Caco-2 (cell line): ENCODE measurements at regions not wholly inside any gene's neighbourhood (a gene's known extent, or its start where the extent isn't known, plus 50 kb on each side); places are given as distances from the start of the nearest gene placed in this dataset.

Experiments
- BruUV-seq: library from RNA; stranded (reverse); fragments of 400-500 nt; replicated peaks from 2 replicates; lab custom pipeline; 2021; lab: Mats Ljungman, UMichigan
- CTCF ChIA-PET: fragments of 300-600 bp; sonication (Branson Sonifier 250); formaldehyde crosslinking; loops from one replicate; lab custom pipeline; 2022; ENCODE audit warnings: antibody characterized with exemption; lab: Charles Lee
- POLR2A ChIA-PET: fragments of 300-600 bp; sonication (Branson Sonifier 250); formaldehyde crosslinking; loops from one replicate; lab custom pipeline; 2022; ENCODE audit warnings: antibody characterized with exemption; lab: Charles Lee
- DNase-seq, 2 experiments: peaks; one replicate each; pipeline versions ENCODE4 v3.0.0 to v3.0.0-alpha.2; 2020 to 2022
- H3K27me3 ChIP-seq: replicated peaks from 2 replicates; pipeline ENCODE4 v1.6.0; 2011; ENCODE audit warnings: low read length; ENCODE audit not compliant: control insufficient read depth, insufficient read depth
- H3K36me3 ChIP-seq: 2 replicates; pipeline ENCODE4 v1.5.1; 2011; ENCODE audit warnings: low read length; ENCODE audit not compliant: control insufficient read depth, insufficient read depth
- H3K4me1 ChIP-seq: fragments of 250-450 bp; sonication (Bioruptor Pico); 2 replicates; pipeline ENCODE4 v1.5.1; 2020; ENCODE audit warnings: mild to moderate bottlenecking
- H3K4me3 ChIP-seq: 2 replicates; pipeline ENCODE4 v1.5.1; 2011; ENCODE audit warnings: low read depth, mild to moderate bottlenecking, control low read depth, low read length
- H3K9me3 ChIP-seq: fragments of 250-450 bp; sonication (Bioruptor Pico); 2 replicates; pipeline ENCODE4 v1.5.1; 2020; ENCODE audit warnings: mild to moderate bottlenecking, moderate library complexity
- H3K27ac Mint-ChIP-seq: one replicate; pipeline ENCODE4 v1.8.0; 2022; ENCODE audit warnings: mixed read lengths; ENCODE audit not compliant: unreplicated experiment
- H3K27me3 Mint-ChIP-seq: one replicate; pipeline ENCODE4 v1.8.0; 2022; ENCODE audit warnings: mixed read lengths; ENCODE audit not compliant: insufficient read depth, unreplicated experiment
- H3K36me3 Mint-ChIP-seq: one replicate; pipeline ENCODE4 v1.8.0; 2022; ENCODE audit warnings: mild to moderate bottlenecking, mixed read lengths; ENCODE audit not compliant: insufficient read depth, unreplicated experiment
- H3K4me1 Mint-ChIP-seq: one replicate; pipeline ENCODE4 v1.8.0; 2022; ENCODE audit warnings: low read depth, mixed read lengths; ENCODE audit not compliant: unreplicated experiment
- H3K4me3 Mint-ChIP-seq: one replicate; pipeline ENCODE4 v1.8.0; 2022; ENCODE audit warnings: mild to moderate bottlenecking, moderate library complexity, mixed read lengths; ENCODE audit not compliant: unreplicated experiment
- H3K9me3 Mint-ChIP-seq: one replicate; pipeline ENCODE4 v1.8.0; 2022; ENCODE audit warnings: mixed read lengths; ENCODE audit not compliant: unreplicated experiment
- CTCF ChIP-seq, 2 experiments: fragments of 200-600 bp in 1 of 2; IDR thresholded peaks; 1 replicate in 1 of 2; 2 replicates in 1 of 2; pipeline versions ENCODE4 v1.5.1 to v1.8.0; 2011 to 2022; ENCODE audit warnings: antibody characterized with exemption in 1 of 2, control low read depth in 1 of 2, inconsistent platforms in 1 of 2, low read depth in 1 of 2, low read length in 1 of 2, mild to moderate bottlenecking in 1 of 2, moderate library complexity in 1 of 2; ENCODE audit not compliant: insufficient read depth in 1 of 2, severe bottlenecking in 1 of 2, unreplicated experiment in 1 of 2
- intact Hi-C: fragments of 100-400 bp; cut with micrococcal nuclease; formaldehyde crosslinking; loops from one replicate; pipeline ENCODE4 v1.10.0; 2022; ENCODE audit not compliant: unreplicated experiment

- Histone ChIP-seq H3K4me3 (no peak overlapping the region), H3K27me3 (no peaks in the 10 kb centered on the region), H3K36me3 (no peaks in the 10 kb centered on the region), H3K9me3 (no peaks in the 10 kb centered on the region), H3K4me1 (no peaks in the 10 kb centered on the region)
- Mint-ChIP-seq H3K27ac (no peak overlapping the region), H3K27me3 (no peaks in the 10 kb centered on the region), H3K4me3 (no peak overlapping the region), H3K36me3 (no peaks in the 10 kb centered on the region), H3K9me3 (no peaks in the 10 kb centered on the region), H3K4me1 (no peaks in the 10 kb centered on the region)
- POLR2A ChIA-PET = no interaction called here
- BruUV-seq = no TSS peak
- intact Hi-C loops = no loop called here
- DNase-seq = no peak
- CTCF ChIA-PET = no interaction called here
- TF ChIP-seq CTCF (IDR thresholded peaks at IDR 0.05; ENCODE audit: insufficient read depth in 1 of 2, low read depth in 1 of 2, low read length in 1 of 2, severe bottlenecking in 1 of 2, unreplicated experiment in 1 of 2) = no peak
Measured at GRCh38 chr13:94780421-94780820, 68.1 kb upstream of the SOX21 start.

- CTCF ChIA-PET = no interaction called here
- intact Hi-C loops = no loop called here
- no TSS peak for BruUV-seq
Measured at GRCh38 chr13:94778986-94779385, 66.6 kb upstream of the SOX21 start.

GRCh38 chr13:94778585-94778984, 66.2 kb upstream of the SOX21 start:
- CTCF ChIA-PET = no interaction called here
- Mint-ChIP-seq H3K36me3 (no peaks in the 10 kb centered on the region), H3K27ac (no peak overlapping the region), H3K4me1 (no peaks in the 10 kb centered on the region), H3K9me3 (no peaks in the 10 kb centered on the region), H3K27me3 (peaks cover 2% of the 10 kb centered on the region), H3K4me3 (no peak overlapping the region)
- POLR2A ChIA-PET = no interaction called here
- H3K36me3 ChIP-seq = no peaks in the 10 kb centered on the region
- no peak for TF ChIP-seq CTCF (IDR thresholded peaks at IDR 0.05; ENCODE audit: insufficient read depth in 1 of 2, low read depth in 1 of 2, low read length in 1 of 2, severe bottlenecking in 1 of 2, unreplicated experiment in 1 of 2)
- no peak overlapping the region for H3K4me3 ChIP-seq
- no peaks in the 10 kb centered on the region for H3K27me3 ChIP-seq
- no peaks in the 10 kb centered on the region for H3K9me3 ChIP-seq
- BruUV-seq = no TSS peak
- H3K4me1 ChIP-seq = no peaks in the 10 kb centered on the region
- DNase-seq = no peak
- intact Hi-C loops = no loop called here

More at GRCh38 chr13:94778986-94779385, 66.6 kb upstream of the SOX21 start:
- H3K4me1 ChIP-seq = no peaks in the 10 kb centered on the region
- no peaks in the 10 kb centered on the region for H3K27me3 ChIP-seq
- no peaks in the 10 kb centered on the region for H3K36me3 ChIP-seq
- Mint-ChIP-seq H3K27me3 (no peaks in the 10 kb centered on the region), H3K9me3 (no peaks in the 10 kb centered on the region), H3K36me3 (no peaks in the 10 kb centered on the region), H3K27ac (no peak overlapping the region), H3K4me1 (no peaks in the 10 kb centered on the region), H3K4me3 (no peak overlapping the region)
- POLR2A ChIA-PET = no interaction called here
- no peak for TF ChIP-seq CTCF (IDR thresholded peaks at IDR 0.05; ENCODE audit: insufficient read depth in 1 of 2, low read depth in 1 of 2, low read length in 1 of 2, severe bottlenecking in 1 of 2, unreplicated experiment in 1 of 2)
- H3K4me3 ChIP-seq = no peak overlapping the region
- DNase-seq = no peak
- H3K9me3 ChIP-seq = no peaks in the 10 kb centered on the region
